H9 (cell line): ENCODE measurements at regions not wholly inside any gene's neighbourhood (a gene's known extent, or its start where the extent isn't known, plus 50 kb on each side); places are given as distances from the start of the nearest gene placed in this dataset.

Experiments
- DNase-seq: peaks from one replicate; pipeline ENCODE4 v3.0.0-alpha.2; 2017
- H2AFZ ChIP-seq: one replicate; pipeline ENCODE4 v1.6.1; 2013; ENCODE audit warnings: mild to moderate bottlenecking, low read length, control low read depth, moderate library complexity
- H2AK5ac ChIP-seq: 2 replicates; pipeline ENCODE4 v1.6.1; 2013; ENCODE audit warnings: low read length, control low read depth, mixed read lengths; ENCODE audit not compliant: insufficient read length
- H2BK120ac ChIP-seq: one replicate; pipeline ENCODE4 v1.6.1; 2013; ENCODE audit warnings: low read depth, mild to moderate bottlenecking, low read length, control low read depth, inconsistent platforms; ENCODE audit not compliant: poor library complexity, severe bottlenecking
- H2BK12ac ChIP-seq: 2 replicates; pipeline ENCODE4 v1.6.1; 2013; ENCODE audit warnings: low read length, control low read depth, mixed read lengths, low read depth; ENCODE audit not compliant: insufficient read length
- H2BK15ac ChIP-seq: 2 replicates; pipeline ENCODE4 v1.6.1; 2013; ENCODE audit warnings: low read depth, low read length, control low read depth
- H2BK20ac ChIP-seq: one replicate; pipeline ENCODE4 v1.6.1; 2013; ENCODE audit warnings: low read depth, mild to moderate bottlenecking, low read length, control low read depth, inconsistent platforms; ENCODE audit not compliant: poor library complexity, severe bottlenecking
- H2BK5ac ChIP-seq: 2 replicates; pipeline ENCODE4 v1.6.1; 2013; ENCODE audit warnings: low read length, control low read depth, mixed read lengths; ENCODE audit not compliant: insufficient read length
- H3K14ac ChIP-seq: 2 replicates; pipeline ENCODE4 v1.6.1; 2013; ENCODE audit warnings: low read length, control low read depth; ENCODE audit not compliant: insufficient read depth
- H3K18ac ChIP-seq: 2 replicates; pipeline ENCODE4 v1.6.1; 2013; ENCODE audit warnings: low read depth, mild to moderate bottlenecking, mixed read lengths, low read length, control low read depth; ENCODE audit not compliant: insufficient read length
- H3K23ac ChIP-seq: 2 replicates; pipeline ENCODE4 v1.6.1; 2013; ENCODE audit warnings: low read length, control low read depth, mixed read lengths, low read depth; ENCODE audit not compliant: insufficient read length
- H3K23me2 ChIP-seq: 2 replicates; pipeline ENCODE4 v1.6.1; 2013; ENCODE audit warnings: low read depth, mild to moderate bottlenecking, mixed read lengths, low read length, control low read depth; ENCODE audit not compliant: insufficient read length, poor library complexity, severe bottlenecking
- H3K27ac ChIP-seq: 2 replicates; pipeline ENCODE4 v1.5.1; 2013; ENCODE audit warnings: low read length, control low read depth, mixed read lengths, low read depth; ENCODE audit not compliant: insufficient read length
- H3K27me3 ChIP-seq: 2 replicates; pipeline ENCODE4 v1.6.1; 2013; ENCODE audit warnings: low read length, control low read depth, inconsistent platforms; ENCODE audit not compliant: insufficient read depth
- H3K4ac ChIP-seq: 2 replicates; pipeline ENCODE4 v1.6.1; 2013; ENCODE audit warnings: low read depth, mild to moderate bottlenecking, control low read depth, inconsistent platforms, low read length, moderate library complexity
- H3K4me1 ChIP-seq: 2 replicates; pipeline ENCODE4 v1.6.1; 2013; ENCODE audit warnings: low read length, control low read depth, inconsistent platforms; ENCODE audit not compliant: insufficient read depth
- H3K4me2 ChIP-seq: 2 replicates; pipeline ENCODE4 v1.6.1; 2013; ENCODE audit warnings: low read length, control low read depth, mixed read lengths; ENCODE audit not compliant: insufficient read length, insufficient read depth
- H3K56ac ChIP-seq: 2 replicates; pipeline ENCODE4 v1.6.1; 2013; ENCODE audit warnings: low read depth, mild to moderate bottlenecking, mixed read lengths, low read length, control low read depth; ENCODE audit not compliant: insufficient read length
- H3K79me1 ChIP-seq: 2 replicates; pipeline ENCODE4 v1.6.1; 2013; ENCODE audit warnings: low read depth, mild to moderate bottlenecking, moderate library complexity, low read length, control low read depth, inconsistent platforms; ENCODE audit not compliant: insufficient read depth, poor library complexity, severe bottlenecking
- H3K79me2 ChIP-seq: 2 replicates; pipeline ENCODE4 v1.6.1; 2013; ENCODE audit warnings: low read length, control low read depth, inconsistent platforms; ENCODE audit not compliant: insufficient read depth
- H3K9ac ChIP-seq: 2 replicates; pipeline ENCODE4 v1.6.1; 2013; ENCODE audit warnings: low read length, control low read depth, mixed read lengths; ENCODE audit not compliant: insufficient read length; ENCODE audit errors: extremely low read depth
- H3K9me3 ChIP-seq: one replicate; pipeline ENCODE4 v1.6.1; 2013; ENCODE audit warnings: low read depth, low read length, inconsistent platforms; ENCODE audit not compliant: control insufficient read depth
- H3T11ph ChIP-seq: one replicate; pipeline ENCODE4 v1.6.1; 2013; ENCODE audit warnings: mild to moderate bottlenecking, low read length, control low read depth, inconsistent platforms
- H4K20me1 ChIP-seq: one replicate; pipeline ENCODE4 v1.6.1; 2013; ENCODE audit not compliant: control insufficient read depth, insufficient read length, insufficient read depth
- H4K5ac ChIP-seq: 2 replicates; pipeline ENCODE4 v1.6.1; 2013; ENCODE audit warnings: low read depth, mild to moderate bottlenecking, mixed read lengths, low read length, control low read depth; ENCODE audit not compliant: insufficient read length
- H4K8ac ChIP-seq: replicated peaks from 2 replicates; pipeline ENCODE4 v1.6.1; 2013; ENCODE audit warnings: low read length, control low read depth, mixed read lengths, low read depth; ENCODE audit not compliant: insufficient read length
- H4K91ac ChIP-seq: 2 replicates; pipeline ENCODE4 v1.6.1; 2013; ENCODE audit warnings: low read depth, mild to moderate bottlenecking, moderate library complexity, mixed read lengths, low read length, control low read depth; ENCODE audit not compliant: insufficient read length
- H3K27ac Mint-ChIP-seq, 3 experiments: 2 replicates in 2 of 3; 3 replicates in 1 of 3; pipeline ENCODE4 v1.8.0; 2020 to 2021; ENCODE audit warnings: mixed read lengths in 3 of 3, mild to moderate bottlenecking in 1 of 3, moderate library complexity in 1 of 3
- H3K27me3 Mint-ChIP-seq: 2 replicates; pipeline ENCODE4 v1.8.0; 2021; ENCODE audit warnings: low read depth, mild to moderate bottlenecking, moderate library complexity, mixed read lengths
- H3K36me3 Mint-ChIP-seq, 3 experiments: 2 replicates in 2 of 3; 3 replicates in 1 of 3; pipeline ENCODE4 v1.8.0; 2020 to 2021; ENCODE audit warnings: low read depth in 3 of 3, mixed read lengths in 3 of 3; ENCODE audit not compliant: insufficient read depth in 1 of 3
- H3K4me1 Mint-ChIP-seq, 2 experiments: 2 replicates each; pipeline ENCODE4 v1.8.0; 2020; ENCODE audit warnings: mixed read lengths in 2 of 2
- H3K4me3 Mint-ChIP-seq, 2 experiments: 2 replicates in 1 of 2; 3 replicates in 1 of 2; pipeline ENCODE4 v1.8.0; 2020 to 2021; ENCODE audit warnings: mild to moderate bottlenecking in 2 of 2, mixed read lengths in 2 of 2, moderate library complexity in 1 of 2
- H3K9me3 Mint-ChIP-seq, 2 experiments: 2 replicates in 1 of 2; 3 replicates in 1 of 2; pipeline ENCODE4 v1.8.0; 2020; ENCODE audit warnings: mild to moderate bottlenecking in 2 of 2, mixed read lengths in 2 of 2, moderate library complexity in 1 of 2
- CTCF ChIP-seq: fragments of 200-600 bp; sonication (generic); conservative IDR thresholded peaks from 3 replicates; pipeline ENCODE4 v1.8.0; 2021; ENCODE audit warnings: antibody characterized with exemption, mild to moderate bottlenecking
- WGBS: extraction: QIAGEN DNeasy Blood & Tissue Kit; methylation state at CpG from one replicate; pipeline ENCODE4 v1.1.7; 2013; ENCODE audit warnings: missing lambda C conversion rate, low lambda C conversion rate, mixed read lengths; ENCODE audit not compliant: insufficient read length; ENCODE audit errors: extremely low coverage; 5-methylcytosine and 5-hydroxymethylcytosine counted together

- H4K91ac ChIP-seq, result no peak overlapping the region
- H3K4me2 ChIP-seq, result peak overlapping the region; percentile 11
- no peaks in the 10 kb centered on the region for H3K23me2 ChIP-seq
- peaks cover 5% of the 10 kb centered on the region; the same call in 1 of the 2 replicates for H3K27me3 ChIP-seq
- no peak overlapping the region for H2AK5ac ChIP-seq
- no peak overlapping the region for H2BK120ac ChIP-seq
- no peak overlapping the region for H2BK5ac ChIP-seq
- H3K14ac ChIP-seq, result no peak overlapping the region
- no peak overlapping the region for H3K27ac ChIP-seq
- no peak overlapping the region for H2BK15ac ChIP-seq
- H4K5ac ChIP-seq, result no peak overlapping the region
- peak overlapping the region in 1 of 3 experiments; percentile 4; a peak in 2 of 7 replicates for H3K27ac Mint-ChIP-seq
- H3K4me3 Mint-ChIP-seq, result no peak overlapping the region
- H3K79me2 ChIP-seq, result no peaks in the 10 kb centered on the region
- H3K23ac ChIP-seq, result no peak overlapping the region
- no peak overlapping the region for H2BK20ac ChIP-seq
- H4K20me1 ChIP-seq, result no peaks in the 10 kb centered on the region
- H4K8ac ChIP-seq, result no peak overlapping the region
- no peak overlapping the region for H2BK12ac ChIP-seq
- H3K4ac ChIP-seq, result no peak overlapping the region
- H3K9ac ChIP-seq, result no peak overlapping the region
- no peaks in the 10 kb centered on the region for H3K79me1 ChIP-seq
- H3K9me3 Mint-ChIP-seq, result peaks cover 4 to 7% of the 10 kb centered on the region in 2 experiments; a peak in 3 of 5 replicates
- peaks cover 7% of the 10 kb centered on the region for H3K4me1 ChIP-seq
- H3K9me3 ChIP-seq, result no peaks in the 10 kb centered on the region
- DNase-seq, result peak; percentile 79
- H3K56ac ChIP-seq, result no peak overlapping the region
- no peak overlapping the region for H2AFZ ChIP-seq
- peaks cover 24 to 26% of the 10 kb centered on the region in 2 experiments for H3K4me1 Mint-ChIP-seq
- no peak overlapping the region for H3T11ph ChIP-seq
- H3K18ac ChIP-seq, result no peak overlapping the region
- no peak for TF ChIP-seq CTCF
- H3K27me3 Mint-ChIP-seq, result peaks cover 59% of the 10 kb centered on the region
- peaks cover 4 to 8% (median 6%) of the 10 kb centered on the region in 3 experiments; a peak in 4 of 7 replicates for H3K36me3 Mint-ChIP-seq
- WGBS, result no CpG with 5 or more reads among the region's 4 CpGs
These were observed 255.5 kb downstream of the CAAP1 start for GRCh38 chr9:26637101-26637500.
